ENCODE measurements at regions not wholly inside any gene's neighbourhood (a gene's known extent, or its start where the extent isn't known, plus 50 kb on each side); places are given as distances from the start of the nearest gene placed in this dataset.

DNA sequence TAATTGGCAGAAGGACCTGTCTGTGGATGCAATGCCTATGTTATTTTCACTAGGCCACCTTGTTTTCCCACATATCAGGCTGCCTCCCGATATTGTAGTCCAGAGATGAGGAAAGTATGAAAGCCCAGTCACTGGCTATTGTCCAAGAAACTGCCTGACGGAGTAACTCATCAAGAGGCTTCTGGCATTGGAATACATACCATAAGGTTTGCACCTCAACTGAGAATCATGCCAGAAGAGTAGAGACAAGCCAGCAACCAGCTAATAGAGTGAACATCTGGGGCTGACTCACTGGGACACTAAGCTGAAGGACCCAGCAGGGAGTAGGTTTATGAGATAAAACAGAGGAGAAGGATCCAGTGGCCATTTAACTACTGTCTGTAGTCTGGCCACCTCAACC is 137.2 kb upstream of the FST start:
- TF ChIP-seq CTCF (IDR thresholded peaks at IDR 0.05): no peak

DNA sequence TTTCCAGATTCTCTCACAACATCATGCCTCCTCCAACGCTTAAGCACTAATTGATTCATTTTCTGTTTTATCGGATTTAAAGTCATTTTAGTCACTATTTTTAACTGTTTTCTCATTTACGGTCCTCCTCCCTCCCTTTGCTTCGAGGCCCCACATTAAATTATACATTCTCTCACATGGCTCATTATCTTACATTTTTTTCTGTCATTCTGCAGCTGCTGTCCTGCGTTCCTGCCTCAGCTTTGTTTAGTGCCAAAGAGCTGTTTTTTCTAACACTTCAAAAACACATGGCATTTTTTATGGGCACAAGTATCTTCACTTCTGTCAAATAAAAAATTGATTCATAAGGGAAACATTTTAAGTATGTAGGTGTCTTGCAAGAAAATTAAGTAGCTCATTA is 130.1 kb upstream of the FST start:
- TF ChIP-seq CTCF (IDR thresholded peaks at IDR 0.05): no peak

DNA sequence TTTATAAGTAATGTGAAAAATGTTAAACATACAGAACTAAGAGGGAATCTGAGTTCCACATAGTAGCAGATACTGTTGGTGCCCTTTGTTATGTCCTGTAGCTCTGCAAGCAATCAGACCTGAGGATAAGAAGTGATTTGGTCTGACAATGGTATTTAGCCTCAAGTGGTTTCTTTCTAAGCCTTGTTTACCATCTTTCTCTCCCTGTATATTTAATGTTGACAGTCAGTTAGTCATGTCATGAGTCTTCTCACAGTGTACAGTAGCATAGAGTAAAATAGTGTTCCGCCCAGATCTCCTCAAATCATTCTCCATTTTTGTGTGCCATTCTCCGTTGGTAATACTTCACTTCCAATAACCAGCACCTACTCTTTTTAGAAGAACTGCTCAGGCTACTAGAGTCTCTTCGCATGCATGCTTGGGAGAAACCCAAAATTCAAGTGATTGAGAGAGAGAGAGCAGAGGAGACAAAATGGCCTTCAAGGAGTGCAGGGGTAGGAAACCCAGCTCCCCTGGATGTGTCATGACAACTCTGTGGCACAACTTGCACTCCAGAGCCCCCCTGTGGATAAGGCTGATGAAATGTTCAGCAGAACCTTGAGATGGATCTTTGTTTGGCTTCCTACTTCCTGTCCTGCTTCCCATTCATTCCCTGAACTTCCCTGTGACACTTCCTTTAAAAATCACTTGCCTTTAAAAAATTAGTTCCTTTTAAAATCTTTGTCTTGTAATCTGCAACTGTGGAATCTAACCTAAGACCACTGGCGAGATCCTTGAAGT is 129.2 kb upstream of the FST start:
- no peak for TF ChIP-seq CTCF (IDR thresholded peaks at IDR 0.05)

DNA sequence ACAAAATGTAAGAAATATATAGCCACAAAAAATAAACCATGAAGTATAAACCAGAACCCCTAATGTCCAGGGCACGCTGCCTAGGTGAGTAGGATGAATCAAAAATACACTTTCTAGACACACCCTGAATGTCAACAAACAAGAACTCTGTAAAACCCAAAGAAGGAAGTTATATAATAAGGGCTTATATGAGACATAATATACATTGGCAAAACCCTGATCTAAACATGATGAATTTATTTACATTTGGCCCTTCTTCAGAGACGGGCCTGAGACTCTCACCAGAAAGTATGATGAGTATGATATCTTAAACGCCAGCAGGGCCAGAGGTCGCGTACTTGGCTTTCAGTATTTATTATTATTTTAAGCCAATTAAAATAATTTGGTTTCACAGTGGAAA is 125.1 kb upstream of the FST start:
- no peak for TF ChIP-seq CTCF (IDR thresholded peaks at IDR 0.05)

GRCh38 chr5:53355931-53356330 is 124.5 kb upstream of the FST start:
- no peak for TF ChIP-seq CTCF (IDR thresholded peaks at IDR 0.05)

- TF ChIP-seq CTCF (IDR thresholded peaks at IDR 0.05): no peak
Observed at GRCh38 chr5:53357439-53357838, 123.0 kb upstream of the FST start.

DNA sequence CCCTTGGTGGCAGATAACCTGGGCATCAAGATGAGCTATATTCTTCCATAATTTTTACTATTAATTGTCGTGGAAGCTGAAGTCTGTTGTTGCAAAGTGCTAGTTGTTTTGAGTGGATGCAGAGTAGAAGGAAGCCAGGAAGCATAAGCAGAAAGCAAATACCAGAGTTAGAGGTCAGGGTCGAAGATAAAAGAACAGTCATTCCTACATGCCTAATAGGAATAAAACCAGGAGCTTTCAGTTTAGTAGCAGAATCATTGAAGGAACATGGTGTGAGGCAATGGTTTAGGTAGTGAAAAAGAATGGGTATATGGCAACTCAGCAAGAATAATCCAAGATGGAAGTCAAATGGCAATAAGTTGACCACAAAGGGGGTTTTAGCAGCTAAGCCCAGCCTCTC is 121.6 kb upstream of the FST start:
- no peak for TF ChIP-seq CTCF (IDR thresholded peaks at IDR 0.05)

Measured in LNCAP (cell line).